SK-N-SH (cell line): ENCODE measurements at regions not wholly inside any gene's neighbourhood (a gene's known extent, or its start where the extent isn't known, plus 50 kb on each side); places are given as distances from the start of the nearest gene placed in this dataset.

Experiments used
- CTCF ChIA-PET: fragments of 300-600, 350-600 bp; formaldehyde crosslinking; extraction: SDS; loops from one replicate; lab custom pipeline; 2021; lab: Yijun Ruan, JAX
- POLR2A ChIA-PET: fragments of 350-600 bp; sonication (Branson Sonifier 250); formaldehyde crosslinking; extraction: SDS; loops from one replicate; lab custom pipeline; 2020; ENCODE audit warnings: antibody characterized with exemption, inconsistent platforms; lab: Yijun Ruan, JAX
- DNase-seq: peaks from one replicate; pipeline ENCODE4 v3.0.0; 2012
- H2AFZ ChIP-seq: fragments of 200-600 bp; sonication (generic); 2 replicates; pipeline ENCODE4 v1.8.1; 2016; ENCODE audit warnings: antibody characterized with exemption, mild to moderate bottlenecking, low read depth
- H3F3A ChIP-seq: fragments of 200-600 bp; sonication (generic); replicated peaks from 2 replicates; pipeline ENCODE3; 2016; ENCODE audit warnings: antibody characterized with exemption, mild to moderate bottlenecking; ENCODE audit not compliant: insufficient read depth
- H3K27ac ChIP-seq, 2 experiments: fragments of 200-500 bp in 1 of 2; fragments of 200-600 bp in 1 of 2; sonication (Bioruptor generic) in 1 of 2; sonication (generic), shearing (Covaris generic) in 1 of 2; 2 replicates each; pipeline versions ENCODE4 v1.5.1 to v1.6.1; 2014 to 2016; ENCODE audit warnings: low read depth in 2 of 2, inconsistent platforms in 1 of 2, low read length in 1 of 2, mild to moderate bottlenecking in 1 of 2, mixed read lengths in 1 of 2
- H3K27me3 ChIP-seq: fragments of 200-600 bp; sonication (generic), shearing (Covaris generic); 2 replicates; pipeline ENCODE4 v1.6.1; 2016; ENCODE audit warnings: mixed run types; ENCODE audit not compliant: insufficient read depth
- H3K36me3 ChIP-seq, 2 experiments: fragments of 200-500 bp in 1 of 2; fragments of 200-600 bp in 1 of 2; sonication (Bioruptor generic) in 1 of 2; sonication (generic) in 1 of 2; replicated peaks in 1 of 2; 2 replicates each; pipeline versions ENCODE3 to v1.5.1; 2014 to 2016; ENCODE audit warnings: low read length in 1 of 2, mild to moderate bottlenecking in 1 of 2; ENCODE audit not compliant: insufficient read depth in 2 of 2, control insufficient read depth in 1 of 2
- H3K4me1 ChIP-seq, 2 experiments: fragments of 200-500 bp in 1 of 2; fragments of 200-600 bp in 1 of 2; sonication (Bioruptor generic) in 1 of 2; sonication (generic), shearing (Covaris generic) in 1 of 2; 2 replicates each; pipeline versions ENCODE4 v1.5.1 to v1.6.1; 2014 to 2016; ENCODE audit warnings: low read depth in 1 of 2, low read length in 1 of 2, mixed run types in 1 of 2; ENCODE audit not compliant: insufficient read depth in 2 of 2, control insufficient read depth in 1 of 2
- H3K4me2 ChIP-seq: fragments of 200-600 bp; sonication (generic), shearing (Covaris generic); 2 replicates; pipeline ENCODE4 v1.6.1; 2017; ENCODE audit warnings: mixed run types
- H3K4me3 ChIP-seq, 2 experiments: fragments of 200-500 bp in 1 of 2; fragments of 200-600 bp in 1 of 2; sonication (Bioruptor generic) in 1 of 2; sonication (generic), shearing (Covaris generic) in 1 of 2; 2 replicates each; pipeline versions ENCODE4 v1.5.1 to v1.8.1; 2014 to 2016; ENCODE audit warnings: low read depth in 2 of 2, inconsistent platforms in 1 of 2, low read length in 1 of 2, mild to moderate bottlenecking in 1 of 2, mixed read lengths in 1 of 2, moderate library complexity in 1 of 2
- H3K79me2 ChIP-seq: fragments of 200-600 bp; sonication (generic); 2 replicates; pipeline ENCODE4 v1.8.1; 2017; ENCODE audit warnings: mild to moderate bottlenecking; ENCODE audit not compliant: insufficient read depth
- H3K9ac ChIP-seq: fragments of 200-600 bp; sonication (generic); 2 replicates; pipeline ENCODE4 v1.6.1; 2017; ENCODE audit warnings: mixed run types
- H3K9me2 ChIP-seq: fragments of 200-600 bp; sonication (generic); 2 replicates; pipeline ENCODE4 v1.6.1; 2017; ENCODE audit warnings: mixed run types
- H3K9me3 ChIP-seq: fragments of 200-600 bp; sonication (generic); 2 replicates; pipeline ENCODE4 v1.6.1; 2017; ENCODE audit warnings: mixed run types, mild to moderate bottlenecking, moderate library complexity
- H4K20me1 ChIP-seq: fragments of 200-600 bp; sonication (generic); 2 replicates; pipeline ENCODE4 v1.6.1; 2017; ENCODE audit warnings: mild to moderate bottlenecking, mixed run types; ENCODE audit not compliant: insufficient read depth
- EP300 ChIP-seq, 2 experiments: IDR thresholded peaks; 2 replicates each; pipeline versions ENCODE4 v1.4.0 to v1.6.1; 2012; ENCODE audit warnings: borderline replicate concordance in 1 of 2, low read depth in 1 of 2, low read length in 1 of 2
- FOXM1 ChIP-seq: IDR thresholded peaks from 2 replicates; pipeline ENCODE4 v1.4.0; 2012; ENCODE audit warnings: low read depth, mild to moderate bottlenecking
- GATA2 ChIP-seq: sonication (generic); formaldehyde crosslinking; IDR thresholded peaks from 2 replicates; pipeline ENCODE4 v1.5.0; 2020; ENCODE audit warnings: mild to moderate bottlenecking, missing genetic modification reagents
- MAX ChIP-seq: IDR thresholded peaks from 2 replicates; pipeline ENCODE4 v1.4.0; 2012; ENCODE audit warnings: low read depth
- MEF2A ChIP-seq: IDR thresholded peaks from 2 replicates; pipeline ENCODE4 v1.4.0; 2012; ENCODE audit warnings: low read depth, borderline replicate concordance
- NFIC ChIP-seq: IDR thresholded peaks from 2 replicates; pipeline ENCODE4 v1.4.0; 2012; ENCODE audit warnings: borderline replicate concordance
- NRF1 ChIP-seq: IDR thresholded peaks from 2 replicates; pipeline ENCODE4 v1.6.1; 2012; ENCODE audit warnings: low read depth, mild to moderate bottlenecking, low read length
- PBX3 ChIP-seq: IDR thresholded peaks from 2 replicates; pipeline ENCODE4; 2012
- RCOR1 ChIP-seq: fragments of 150-350 bp; IDR thresholded peaks from 2 replicates; pipeline ENCODE4 v1.6.1; 2017; ENCODE audit warnings: antibody characterized with exemption, low read length
- RFX5 ChIP-seq: IDR thresholded peaks from 2 replicates; pipeline ENCODE4 v1.6.1; 2012; ENCODE audit warnings: mild to moderate bottlenecking, improper control_type of control experiment, low read length
- RXRA ChIP-seq: IDR thresholded peaks from 2 replicates; pipeline ENCODE4 v1.4.0; 2012; ENCODE audit warnings: low read depth, mild to moderate bottlenecking, borderline replicate concordance
- SIN3A ChIP-seq: IDR thresholded peaks from 2 replicates; pipeline ENCODE4 v1.6.1; 2012; ENCODE audit warnings: low read depth, mild to moderate bottlenecking, low read length, moderate library complexity, borderline replicate concordance
- SMC3 ChIP-seq: IDR thresholded peaks from 2 replicates; pipeline ENCODE4 v1.6.1; 2012; ENCODE audit warnings: low read depth, low read length, improper control_type of control experiment
- TAF1 ChIP-seq: IDR thresholded peaks from 2 replicates; pipeline ENCODE4 v1.6.1; 2012; ENCODE audit warnings: low read depth, mild to moderate bottlenecking, low read length, moderate library complexity, borderline replicate concordance
- WGBS: methylation state at CpG from one replicate; pipeline ENCODE4 v1.1.6; 2017; ENCODE audit warnings: low lambda C conversion rate; 5-methylcytosine and 5-hydroxymethylcytosine counted together
- TF ChIP-seq, protein P1 (sequence below): IDR thresholded peaks from 2 replicates; pipeline ENCODE4 v1.4.0; 2012; ENCODE audit warnings: low read depth, borderline replicate concordance

- ChIA-PET CTCF (no interaction called here), POLR2A (no interaction called here)
- TF ChIP-seq NFIC (no peak), RCOR1 (no peak), TAF1 (no peak), RXRA (no peak), PBX3 (no peak), SMC3 (no peak), MEF2A (no peak), MAX (no peak), GATA2 (CRISPR knock-in tag) (no peak), SIN3A (no peak), RFX5 (no peak), NRF1 (no peak), EP300 (IDR thresholded peaks at IDR 0.05; ENCODE audit: borderline replicate concordance in 1 of 2, low read depth in 1 of 2, low read length in 1 of 2) (no peak), FOXM1 (no peak)
- TF ChIP-seq, protein P1, sequence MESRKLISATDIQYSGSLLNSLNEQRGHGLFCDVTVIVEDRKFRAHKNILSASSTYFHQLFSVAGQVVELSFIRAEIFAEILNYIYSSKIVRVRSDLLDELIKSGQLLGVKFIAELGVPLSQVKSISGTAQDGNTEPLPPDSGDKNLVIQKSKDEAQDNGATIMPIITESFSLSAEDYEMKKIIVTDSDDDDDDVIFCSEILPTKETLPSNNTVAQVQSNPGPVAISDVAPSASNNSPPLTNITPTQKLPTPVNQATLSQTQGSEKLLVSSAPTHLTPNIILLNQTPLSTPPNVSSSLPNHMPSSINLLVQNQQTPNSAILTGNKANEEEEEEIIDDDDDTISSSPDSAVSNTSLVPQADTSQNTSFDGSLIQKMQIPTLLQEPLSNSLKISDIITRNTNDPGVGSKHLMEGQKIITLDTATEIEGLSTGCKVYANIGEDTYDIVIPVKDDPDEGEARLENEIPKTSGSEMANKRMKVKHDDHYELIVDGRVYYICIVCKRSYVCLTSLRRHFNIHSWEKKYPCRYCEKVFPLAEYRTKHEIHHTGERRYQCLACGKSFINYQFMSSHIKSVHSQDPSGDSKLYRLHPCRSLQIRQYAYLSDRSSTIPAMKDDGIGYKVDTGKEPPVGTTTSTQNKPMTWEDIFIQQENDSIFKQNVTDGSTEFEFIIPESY, result no peak
Observed at GRCh38 chr4:119816473-119816872, 187.9 kb upstream of the PDE5A start.

GRCh38 chr4:119810001-119810400, 181.4 kb upstream of the PDE5A start:
- ChIA-PET POLR2A (no interaction called here), CTCF (no interaction called here)
- 68% methylated on average over 1 of the region's 1 CpG for WGBS
- H3K4me3 ChIP-seq, result no peak overlapping the region
- no peak overlapping the region for H3K27ac ChIP-seq
- no peak overlapping the region for H3K4me2 ChIP-seq
- no peaks in the 10 kb centered on the region for H3K36me3 ChIP-seq
- H3K9me3 ChIP-seq, result no peaks in the 10 kb centered on the region
- H3K79me2 ChIP-seq, result no peaks in the 10 kb centered on the region
- no peaks in the 10 kb centered on the region for H3K4me1 ChIP-seq
- H3K27me3 ChIP-seq, result no peaks in the 10 kb centered on the region
- no peak overlapping the region for H2AFZ ChIP-seq
- TF ChIP-seq TAF1 (no peak), MAX (no peak), RCOR1 (no peak)
- TF ChIP-seq, all 33 proteins: peak for 0
- no peaks in the 10 kb centered on the region for H4K20me1 ChIP-seq
- DNase-seq, result no peak
- no peaks in the 10 kb centered on the region for H3F3A ChIP-seq
- no peak overlapping the region for H3K9ac ChIP-seq
- no peaks in the 10 kb centered on the region for H3K9me2 ChIP-seq

More at GRCh38 chr4:119816473-119816872, 187.9 kb upstream of the PDE5A start:
- Histone ChIP-seq H3K27ac (no peak overlapping the region), H3K79me2 (no peaks in the 10 kb centered on the region), H3K9ac (no peak overlapping the region), H2AFZ (no peak overlapping the region), H3K4me1 (no peaks in the 10 kb centered on the region), H3K27me3 (no peaks in the 10 kb centered on the region), H3K36me3 (no peaks in the 10 kb centered on the region), H3K9me3 (no peaks in the 10 kb centered on the region), H3K4me3 (no peak overlapping the region), H3F3A (no peaks in the 10 kb centered on the region), H3K9me2 (no peaks in the 10 kb centered on the region), H4K20me1 (no peaks in the 10 kb centered on the region), H3K4me2 (no peak overlapping the region)
- no peak for DNase-seq
